Tibial artery (tissue), 4 donors: ENCODE measurements at regions not wholly inside any gene's neighbourhood (a gene's known extent, or its start where the extent isn't known, plus 50 kb on each side); places are given as distances from the start of the nearest gene placed in this dataset.

Experiments
- DNase-seq, 2 donors: peaks; one replicate each; pipeline ENCODE4 v3.0.0-alpha.2; 2019
- H3K27ac ChIP-seq, 2 donors: fragments of 200-600 bp; sonication (generic) in 1 of 2; 1 replicate in 1 of 2; 2 replicates in 1 of 2; pipeline ENCODE4 v1.5.1; 2018 to 2019; ENCODE audit warnings: mild to moderate bottlenecking in 1 of 2
- H3K27me3 ChIP-seq, 2 donors: fragments of 200-600 bp; sonication (generic) in 1 of 2; one replicate each; pipeline versions ENCODE4 v1.5.1 to v1.6.0; 2016 to 2019
- H3K36me3 ChIP-seq, 3 donors: fragments of 200-600 bp; sonication (generic) in 2 of 3; one replicate each; pipeline ENCODE4 v1.5.1; 2016 to 2019; ENCODE audit warnings: mild to moderate bottlenecking in 2 of 3
- H3K4me1 ChIP-seq, 4 donors: fragments of 200-600 bp; sonication (generic) in 2 of 4; 1 replicate in 3 of 4; 2 replicates in 1 of 4; pipeline ENCODE4 v1.5.1; 2016 to 2019
- H3K4me3 ChIP-seq, 2 donors: fragments of 200-600 bp; sonication (generic) in 1 of 2; 1 replicate in 1 of 2; 2 replicates in 1 of 2; pipeline ENCODE4 v1.5.1; 2018 to 2019; ENCODE audit warnings: mild to moderate bottlenecking in 2 of 2
- H3K9me3 ChIP-seq, 3 donors: fragments of 200-600 bp; sonication (generic) in 1 of 3; one replicate each; pipeline ENCODE4 v1.5.1; 2016 to 2019
- CTCF ChIP-seq, 2 experiments: fragments of 200-600 bp in 1 of 2; fragments of 450-650 bp in 1 of 2; IDR thresholded peaks; one replicate each; pipeline ENCODE4 v1.5.1; 2017 to 2019; ENCODE audit warnings: antibody characterized with exemption in 2 of 2, mild to moderate bottlenecking in 1 of 2, moderate library complexity in 1 of 2
- intact Hi-C: fragments of 100-400 bp; cut with DNase I; formaldehyde crosslinking; loops from one replicate; pipeline ENCODE4 v1.15.0; 2023; ENCODE audit warnings: low total_unique reads

GRCh38 chr3:104835376-104835775 is 531.3 kb upstream of the ALCAM start:
- no peaks in the 10 kb centered on the region for H3K27me3 ChIP-seq
- no peak for DNase-seq
- H3K27ac ChIP-seq: no peak overlapping the region
- H3K9me3 ChIP-seq: no peaks in the 10 kb centered on the region
- no peak for TF ChIP-seq CTCF (IDR thresholded peaks at IDR 0.05)
- H3K4me3 ChIP-seq: no peak overlapping the region
- H3K36me3 ChIP-seq: no peaks in the 10 kb centered on the region
- intact Hi-C loops: no loop called here
- peaks cover 0 to 12% (median 0%) of the 10 kb centered on the region in 4 donors for H3K4me1 ChIP-seq

GRCh38 chr3:104846270-104846669 is 520.4 kb upstream of the ALCAM start:
- intact Hi-C loops: no loop called here
- Histone ChIP-seq H3K36me3 (no peaks in the 10 kb centered on the region), H3K27me3 (no peaks in the 10 kb centered on the region), H3K27ac (no peak overlapping the region), H3K4me1 (no peaks in the 10 kb centered on the region), H3K9me3 (peaks cover 0 to 12% (median 0%) of the 10 kb centered on the region in 3 donors), H3K4me3 (no peak overlapping the region)
- TF ChIP-seq CTCF (IDR thresholded peaks at IDR 0.05): no peak
- DNase-seq: no peak

GRCh38 chr3:104849070-104849469 is 517.6 kb upstream of the ALCAM start:
- Histone ChIP-seq H3K4me1 (no peaks in the 10 kb centered on the region), H3K27ac (no peak overlapping the region), H3K36me3 (no peaks in the 10 kb centered on the region), H3K9me3 (peaks cover 0 to 12% (median 0%) of the 10 kb centered on the region in 3 donors), H3K27me3 (no peaks in the 10 kb centered on the region), H3K4me3 (no peak overlapping the region)
- TF ChIP-seq CTCF (IDR thresholded peaks at IDR 0.05): no peak
- intact Hi-C loops: no loop called here
- no peak for DNase-seq

- intact Hi-C loops: no loop called here
- no peak for DNase-seq
Observed at GRCh38 chr3:104854468-104854867, 512.2 kb upstream of the ALCAM start.

GRCh38 chr3:104855702-104856101 is 511.0 kb upstream of the ALCAM start:
- no peak overlapping the region for H3K4me3 ChIP-seq
- H3K27me3 ChIP-seq: no peaks in the 10 kb centered on the region
- H3K9me3 ChIP-seq: no peaks in the 10 kb centered on the region
- DNase-seq: no peak
- H3K27ac ChIP-seq: no peak overlapping the region
- intact Hi-C loops: no loop called here
- H3K4me1 ChIP-seq: no peaks in the 10 kb centered on the region
- H3K36me3 ChIP-seq: no peaks in the 10 kb centered on the region
- no peak for TF ChIP-seq CTCF (IDR thresholded peaks at IDR 0.05)

More at GRCh38 chr3:104854468-104854867, 512.2 kb upstream of the ALCAM start:
- H3K9me3 ChIP-seq: no peaks in the 10 kb centered on the region
- H3K27me3 ChIP-seq: no peaks in the 10 kb centered on the region
- no peaks in the 10 kb centered on the region for H3K4me1 ChIP-seq
- no peaks in the 10 kb centered on the region for H3K36me3 ChIP-seq
- H3K27ac ChIP-seq: no peak overlapping the region
- H3K4me3 ChIP-seq: no peak overlapping the region
- no peak for TF ChIP-seq CTCF (IDR thresholded peaks at IDR 0.05)

GRCh38 chr3:104856741-104857140 is 510.0 kb upstream of the ALCAM start:
- no peak overlapping the region for H3K4me3 ChIP-seq
- no peak overlapping the region for H3K27ac ChIP-seq
- TF ChIP-seq CTCF (IDR thresholded peaks at IDR 0.05): no peak
- no peak for DNase-seq
- H3K27me3 ChIP-seq: no peaks in the 10 kb centered on the region
- intact Hi-C loops: no loop called here
- H3K36me3 ChIP-seq: no peaks in the 10 kb centered on the region
- H3K4me1 ChIP-seq: no peaks in the 10 kb centered on the region
- H3K9me3 ChIP-seq: no peaks in the 10 kb centered on the region
